Endodermal cell (in vitro differentiated cells): ENCODE measurements at regions not wholly inside any gene's neighbourhood (a gene's known extent, or its start where the extent isn't known, plus 50 kb on each side); places are given as distances from the start of the nearest gene placed in this dataset.
"Not testable (repeated sequence)": the region's sequence is repeated elsewhere in the genome, so short reads cannot be mapped to it uniquely, and the experiment has no call there.

ENCODE experiments used
- DNase-seq: peaks from one replicate; pipeline ENCODE4 v3.0.0-alpha.2; 2017
- H3K27ac ChIP-seq: 2 replicates; pipeline ENCODE4 v1.5.1; 2013; ENCODE audit warnings: mild to moderate bottlenecking, low read depth, low read length, moderate library complexity
- H3K27me3 ChIP-seq: 2 replicates; pipeline ENCODE4 v1.6.1; 2013; ENCODE audit warnings: mild to moderate bottlenecking, low read length, moderate library complexity; ENCODE audit not compliant: insufficient read depth, control insufficient read depth, poor library complexity, severe bottlenecking
- H3K36me3 ChIP-seq: 2 replicates; pipeline ENCODE4 v1.7.0; 2013; ENCODE audit warnings: mild to moderate bottlenecking, low read length, moderate library complexity; ENCODE audit not compliant: control insufficient read depth, insufficient read depth
- H3K4me1 ChIP-seq: one replicate; pipeline ENCODE4 v1.7.0; 2013; ENCODE audit warnings: low read length; ENCODE audit not compliant: control insufficient read depth, insufficient read depth
- H3K4me3 ChIP-seq: 2 replicates; pipeline ENCODE4 v1.5.1; 2013; ENCODE audit warnings: mild to moderate bottlenecking, low read length, moderate library complexity
- H3K9ac ChIP-seq: 2 replicates; pipeline ENCODE4 v1.6.1; 2013; ENCODE audit warnings: mild to moderate bottlenecking, low read length, moderate library complexity; ENCODE audit not compliant: poor library complexity, severe bottlenecking; ENCODE audit errors: extremely low read depth
- H3K9me3 ChIP-seq: 2 replicates; pipeline ENCODE4 v1.6.1; 2013; ENCODE audit warnings: mild to moderate bottlenecking, low read length, moderate library complexity; ENCODE audit not compliant: control insufficient read depth
- H3K27ac Mint-ChIP-seq: 2 replicates; pipeline ENCODE4 v1.8.0; 2020; ENCODE audit warnings: mixed read lengths
- H3K27me3 Mint-ChIP-seq: 2 replicates; pipeline ENCODE4 v1.8.0; 2021; ENCODE audit warnings: mild to moderate bottlenecking, mixed read lengths; ENCODE audit not compliant: insufficient read depth
- H3K36me3 Mint-ChIP-seq: 2 replicates; pipeline ENCODE4 v1.8.0; 2020; ENCODE audit warnings: low read depth, mixed read lengths
- H3K4me1 Mint-ChIP-seq: 2 replicates; pipeline ENCODE4 v1.8.0; 2020; ENCODE audit warnings: mixed read lengths
- H3K4me3 Mint-ChIP-seq: 2 replicates; pipeline ENCODE4 v1.8.0; 2020; ENCODE audit warnings: mild to moderate bottlenecking, moderate library complexity, mixed read lengths
- H3K9me3 Mint-ChIP-seq: 2 replicates; pipeline ENCODE4 v1.8.0; 2020; ENCODE audit warnings: mild to moderate bottlenecking, mixed read lengths
- WGBS, 2 experiments: methylation state at CpG; one replicate each; pipeline versions ENCODE4 v1.1.5 to v1.1.7; 2013; ENCODE audit warnings: missing lambda C conversion rate in 2 of 2, mixed read lengths in 1 of 2; ENCODE audit not compliant: insufficient coverage in 1 of 2, insufficient read length in 1 of 2; 5-methylcytosine and 5-hydroxymethylcytosine counted together
- TF ChIP-seq, protein P1 (sequence below): fragments of 200-600 bp; sonication (generic); conservative IDR thresholded peaks from 2 replicates; pipeline ENCODE4 v1.5.0; 2021; ENCODE audit warnings: antibody characterized with exemption, mild to moderate bottlenecking

DNA sequence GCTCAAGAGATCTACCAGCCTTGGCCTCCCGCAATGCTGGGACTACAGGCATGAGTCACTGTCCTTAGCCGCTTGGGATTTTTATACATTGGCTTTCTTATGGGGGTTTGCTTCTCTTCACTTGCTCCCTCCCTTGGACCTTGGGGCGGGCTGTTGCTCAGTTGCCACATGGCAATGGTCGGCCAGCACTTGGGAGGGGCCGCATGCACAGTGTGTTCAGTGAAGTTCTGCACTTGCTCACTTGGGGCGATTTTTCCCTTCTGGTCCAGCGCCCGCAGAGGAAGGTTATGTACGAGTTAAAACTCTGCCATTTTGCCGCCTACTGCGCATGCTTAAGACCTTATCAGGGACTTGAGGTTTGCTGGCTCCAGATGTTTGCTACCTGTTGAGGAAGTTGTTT, 1367.6 kb upstream of the CDH8 start:
- Mint-ChIP-seq H3K27ac (no peak overlapping the region), H3K4me3 (no peak overlapping the region), H3K9me3 (peaks cover 2% of the 10 kb centered on the region), H3K27me3 (no peaks in the 10 kb centered on the region), H3K36me3 (no peaks in the 10 kb centered on the region), H3K4me1 (no peaks in the 10 kb centered on the region)
- WGBS, 2 experiments: 93 to 96% methylated on average over 10 to 11 of the region's 11 CpGs
- no peaks in the 10 kb centered on the region for H3K27me3 ChIP-seq
- H3K9ac ChIP-seq: no peak overlapping the region
- H3K36me3 ChIP-seq: no peaks in the 10 kb centered on the region
- DNase-seq: no peak
- no peaks in the 10 kb centered on the region for H3K4me1 ChIP-seq
- H3K9me3 ChIP-seq: peaks cover 7% of the 10 kb centered on the region
- no peak overlapping the region for H3K27ac ChIP-seq
- TF ChIP-seq, protein P1, sequence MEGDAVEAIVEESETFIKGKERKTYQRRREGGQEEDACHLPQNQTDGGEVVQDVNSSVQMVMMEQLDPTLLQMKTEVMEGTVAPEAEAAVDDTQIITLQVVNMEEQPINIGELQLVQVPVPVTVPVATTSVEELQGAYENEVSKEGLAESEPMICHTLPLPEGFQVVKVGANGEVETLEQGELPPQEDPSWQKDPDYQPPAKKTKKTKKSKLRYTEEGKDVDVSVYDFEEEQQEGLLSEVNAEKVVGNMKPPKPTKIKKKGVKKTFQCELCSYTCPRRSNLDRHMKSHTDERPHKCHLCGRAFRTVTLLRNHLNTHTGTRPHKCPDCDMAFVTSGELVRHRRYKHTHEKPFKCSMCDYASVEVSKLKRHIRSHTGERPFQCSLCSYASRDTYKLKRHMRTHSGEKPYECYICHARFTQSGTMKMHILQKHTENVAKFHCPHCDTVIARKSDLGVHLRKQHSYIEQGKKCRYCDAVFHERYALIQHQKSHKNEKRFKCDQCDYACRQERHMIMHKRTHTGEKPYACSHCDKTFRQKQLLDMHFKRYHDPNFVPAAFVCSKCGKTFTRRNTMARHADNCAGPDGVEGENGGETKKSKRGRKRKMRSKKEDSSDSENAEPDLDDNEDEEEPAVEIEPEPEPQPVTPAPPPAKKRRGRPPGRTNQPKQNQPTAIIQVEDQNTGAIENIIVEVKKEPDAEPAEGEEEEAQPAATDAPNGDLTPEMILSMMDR: no peak
- H3K4me3 ChIP-seq: no peak overlapping the region

DNA sequence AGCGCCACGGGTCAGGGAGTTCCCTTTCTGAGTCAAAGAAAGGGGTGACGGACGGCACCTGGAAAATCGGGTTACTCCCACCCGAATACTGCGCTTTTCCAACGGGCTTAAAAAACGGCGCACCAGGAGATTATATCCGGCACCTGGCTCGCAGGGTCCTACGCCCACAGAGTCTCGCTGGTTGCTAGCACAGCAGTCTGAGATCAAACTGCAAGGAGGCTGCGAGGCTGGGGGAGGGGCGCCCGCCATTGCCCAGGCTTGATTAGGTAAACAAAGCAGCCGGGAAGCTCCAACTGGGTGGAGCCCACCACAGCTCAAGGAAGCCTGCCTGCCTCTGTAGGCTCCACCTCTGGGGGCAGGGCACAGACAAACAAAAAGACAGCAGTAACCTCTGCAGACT, 1352.0 kb upstream of the CDH8 start:
- WGBS, 2 experiments: 92 to 100% methylated on average over 11 to 18 of the region's 18 CpGs
- not testable (repeated sequence) for DNase-seq

DNA sequence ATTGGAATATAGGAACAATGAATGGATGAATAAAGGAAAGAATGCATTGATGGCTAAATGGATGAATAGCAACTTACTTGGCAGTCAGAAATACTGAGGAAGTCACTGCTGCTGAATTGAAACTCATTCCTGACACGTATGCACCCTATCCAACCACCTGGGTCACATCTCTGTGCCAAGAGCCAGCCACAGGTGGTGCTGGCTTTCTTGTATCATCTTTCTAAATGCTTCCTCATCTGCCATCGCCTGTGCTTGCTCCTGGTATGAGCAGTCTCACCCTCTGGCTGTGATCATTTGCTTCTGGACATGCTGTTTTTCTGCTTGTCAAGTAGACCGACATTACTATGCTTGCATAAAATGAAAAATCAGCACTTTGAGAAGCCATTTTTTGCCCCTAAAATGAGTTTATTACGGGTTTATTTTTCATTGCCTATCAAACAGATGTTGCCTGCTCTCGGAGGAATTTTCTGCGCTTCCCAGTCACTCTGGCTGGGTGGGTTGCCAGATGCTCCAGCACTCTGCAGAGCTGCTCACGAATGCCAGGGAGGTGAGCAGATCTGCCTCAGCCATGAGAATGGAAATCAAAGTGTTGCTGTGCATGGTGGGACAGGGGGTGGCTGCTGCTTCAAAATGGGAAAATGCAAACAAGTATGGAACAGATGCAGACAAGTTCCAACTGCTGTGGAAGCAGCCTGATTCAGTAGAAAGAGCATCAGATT, 1349.6 kb upstream of the CDH8 start:
- no peak overlapping the region for H3K4me3 Mint-ChIP-seq
- TF ChIP-seq, protein P1: no peak
- H3K4me1 Mint-ChIP-seq: peaks cover 5% of the 10 kb centered on the region

More for the DNA sequence above, 1352.0 kb upstream of the CDH8 start:
- H3K4me1 ChIP-seq, H3K27ac ChIP-seq, H3K4me3 ChIP-seq, H3K9me3 Mint-ChIP-seq, H3K27me3 Mint-ChIP-seq, H3K27ac Mint-ChIP-seq, H3K4me3 Mint-ChIP-seq, H3K9ac ChIP-seq, H3K4me1 Mint-ChIP-seq, H3K36me3 ChIP-seq, H3K36me3 Mint-ChIP-seq, H3K27me3 ChIP-seq, H3K9me3 ChIP-seq: not testable (repeated sequence)

More for the DNA sequence above, 1349.6 kb upstream of the CDH8 start:
- Mint-ChIP-seq H3K9me3 (peaks cover 5% of the 10 kb centered on the region), H3K27ac (no peak overlapping the region), H3K27me3 (peaks cover 2% of the 10 kb centered on the region), H3K36me3 (no peaks in the 10 kb centered on the region)
- no peaks in the 10 kb centered on the region for H3K4me1 ChIP-seq
- H3K4me3 ChIP-seq: no peak overlapping the region
- H3K27ac ChIP-seq: no peak overlapping the region
- H3K36me3 ChIP-seq: no peaks in the 10 kb centered on the region
- no peak for DNase-seq
- no peak overlapping the region for H3K9ac ChIP-seq
- no peaks in the 10 kb centered on the region for H3K27me3 ChIP-seq
- H3K9me3 ChIP-seq: no peaks in the 10 kb centered on the region
- 94% methylated on average over 7 of the region's 7 CpGs for WGBS, 2 experiments
